Iris pigment epithelial cell (primary cell): ENCODE measurements at regions not wholly inside any gene's neighbourhood (a gene's known extent, or its start where the extent isn't known, plus 50 kb on each side); places are given as distances from the start of the nearest gene placed in this dataset.
"Not testable (repeated sequence)": the region's sequence is repeated elsewhere in the genome, so short reads cannot be mapped to it uniquely, and the experiment has no call there.

Source experiments
- DNase-seq: peaks from one replicate; pipeline ENCODE4 v3.0.0-alpha.2; 2011; ENCODE audit warnings: low read depth

DNA sequence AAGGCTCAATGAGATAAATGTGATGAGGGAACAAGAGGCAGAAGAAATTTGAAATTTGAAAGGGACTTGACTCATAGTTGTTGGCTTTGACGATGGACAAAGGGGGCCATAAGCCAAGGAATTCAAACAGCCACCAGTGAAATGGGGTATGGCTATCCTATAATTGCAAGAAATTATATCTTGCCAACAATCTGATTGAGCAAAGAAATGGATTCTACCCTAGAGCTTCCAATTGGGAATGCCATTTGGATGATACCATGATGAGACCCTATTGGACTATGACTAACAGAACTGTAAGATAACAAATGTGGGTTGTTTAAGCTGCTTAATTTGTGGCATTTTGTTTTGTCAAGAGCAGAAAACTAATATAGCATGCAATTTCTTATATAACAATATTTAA lies 270.1 kb upstream of the ARSJ start:
- DNase-seq = no peak

DNA sequence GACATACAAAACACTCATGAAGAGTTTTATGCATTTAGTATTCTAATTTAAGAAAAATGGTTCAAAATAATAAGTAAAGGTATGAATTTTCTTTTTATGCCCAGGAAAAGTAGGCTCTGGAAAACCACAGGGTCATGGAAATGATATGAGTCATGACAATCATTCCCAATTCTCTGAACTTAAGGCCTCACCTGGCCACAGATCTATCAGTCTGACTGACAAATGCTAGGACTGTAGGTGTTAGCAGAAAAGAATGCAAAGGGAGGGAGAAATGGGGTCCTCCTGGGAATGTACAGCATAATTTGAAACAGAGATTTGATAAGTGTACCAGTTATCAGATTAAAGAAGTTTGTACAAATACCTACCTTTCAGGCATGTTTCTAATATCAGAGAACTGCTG lies 270.5 kb upstream of the ARSJ start:
- no peak for DNase-seq

DNA sequence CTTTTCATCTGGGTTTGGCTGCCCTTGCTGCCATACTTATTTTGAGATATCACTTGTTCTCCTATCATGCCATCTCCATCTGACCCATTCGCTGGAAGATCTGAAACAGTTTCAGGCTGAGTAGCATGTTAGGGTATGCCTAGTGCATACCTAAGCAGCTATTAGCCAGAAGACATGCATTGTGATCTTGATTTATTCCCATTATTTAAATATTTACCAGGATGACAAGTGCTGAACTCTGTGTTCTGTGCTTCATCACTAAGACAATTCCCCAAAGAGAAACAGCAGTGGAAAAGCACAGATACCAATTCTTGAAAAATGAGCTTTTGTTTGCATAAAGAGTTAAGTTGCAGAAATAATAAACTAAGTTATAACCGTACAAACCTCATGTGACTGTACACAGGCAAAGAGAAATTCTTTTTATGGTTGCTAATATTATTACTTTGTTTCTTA lies 271.0 kb upstream of the ARSJ start:
- peak; percentile 35 for DNase-seq

DNA sequence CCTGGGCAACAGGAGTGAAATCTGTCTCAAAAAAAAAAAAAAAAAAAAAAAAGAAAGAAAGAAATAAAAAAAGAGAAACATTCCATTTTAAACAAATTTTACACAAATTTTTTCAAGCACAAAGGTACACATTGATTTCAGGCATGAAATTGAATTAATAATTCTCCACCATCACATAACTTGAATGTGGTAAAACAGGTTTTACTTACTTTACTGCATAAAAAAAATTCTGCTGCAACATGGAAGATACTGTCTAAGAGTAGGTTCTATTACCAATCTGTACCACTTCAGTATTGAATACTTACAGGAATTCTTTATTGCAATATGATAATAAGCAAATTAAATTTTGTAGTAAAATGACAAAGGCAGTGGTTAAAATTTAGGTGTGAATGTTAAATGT lies 271.6 kb upstream of the ARSJ start:
- no peak for DNase-seq

DNA sequence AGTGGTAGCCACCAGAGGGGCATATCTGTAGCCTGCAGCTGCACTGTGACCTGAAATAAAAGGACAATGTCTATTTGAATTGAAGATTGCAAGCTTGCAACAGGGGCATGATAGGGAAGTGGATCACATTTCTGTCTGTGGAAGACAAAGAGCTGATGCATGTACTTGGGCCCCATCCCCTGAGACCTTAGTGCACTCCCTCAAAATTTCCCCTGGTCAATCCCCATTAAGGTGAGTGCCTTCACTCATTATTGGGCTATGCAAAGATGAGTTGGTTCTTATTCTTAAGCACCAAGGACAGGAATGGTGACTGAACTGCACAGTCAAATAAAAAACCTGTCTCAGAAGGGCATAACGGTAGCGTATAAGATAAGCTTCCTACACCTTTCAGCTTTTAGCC lies 273.1 kb upstream of the ARSJ start:
- DNase-seq = no peak

DNA sequence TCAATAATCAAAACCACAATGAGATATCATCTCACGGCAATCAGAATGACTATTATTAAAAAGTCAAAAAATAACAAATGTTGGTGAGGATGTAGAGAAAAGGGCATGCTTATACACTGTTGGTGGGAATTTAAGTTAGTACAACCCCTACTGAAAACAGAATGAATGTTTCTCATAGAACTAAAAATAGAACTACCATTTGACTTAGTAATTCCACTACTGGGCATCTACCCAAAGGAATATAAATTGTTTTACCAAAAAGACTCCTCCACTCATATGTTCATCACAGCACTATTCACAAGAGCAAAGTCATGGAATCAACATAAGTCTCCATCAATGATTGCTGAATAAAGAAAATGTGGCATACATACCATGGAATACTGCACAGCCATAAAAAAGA lies 278.1 kb upstream of the ARSJ start:
- peak; percentile 65 for DNase-seq

DNA sequence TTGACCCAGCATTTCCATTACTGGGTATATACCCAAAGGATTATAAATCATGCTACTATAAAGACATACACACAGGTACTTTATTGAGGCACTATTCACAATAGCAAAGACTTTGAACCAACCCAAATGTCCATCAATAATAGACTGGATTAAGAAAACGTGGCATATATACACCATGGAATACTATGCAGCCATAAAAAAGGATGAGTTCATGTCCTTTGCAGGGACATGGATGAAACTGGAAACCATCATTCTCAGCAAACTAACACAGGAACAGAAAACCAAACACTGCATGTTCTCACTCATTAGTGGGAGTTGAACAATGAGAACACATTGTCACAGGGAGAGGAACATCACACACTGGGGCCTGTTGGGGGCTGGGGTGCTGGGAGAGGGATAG lies 283.0 kb upstream of the ARSJ start:
- not testable (repeated sequence) for DNase-seq

DNA sequence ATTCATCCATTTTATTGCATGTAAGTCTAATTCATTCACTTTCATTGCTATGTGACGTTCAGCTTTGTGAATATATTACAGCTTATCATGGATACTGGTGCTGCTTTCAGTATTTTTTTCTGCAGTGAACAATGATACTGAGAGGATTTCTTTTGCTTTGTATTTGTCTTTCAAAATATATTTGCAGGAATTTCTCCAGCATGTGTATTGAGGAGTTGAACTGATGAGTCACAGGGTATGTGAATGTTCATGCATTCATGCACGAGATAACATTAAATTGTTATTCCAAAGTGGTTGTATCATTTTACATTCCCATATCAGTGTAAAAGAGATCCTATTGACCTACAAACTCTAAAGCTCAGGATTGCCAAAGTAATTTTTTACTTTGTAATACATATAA lies 283.8 kb upstream of the ARSJ start:
- peak; percentile 66 for DNase-seq

DNA sequence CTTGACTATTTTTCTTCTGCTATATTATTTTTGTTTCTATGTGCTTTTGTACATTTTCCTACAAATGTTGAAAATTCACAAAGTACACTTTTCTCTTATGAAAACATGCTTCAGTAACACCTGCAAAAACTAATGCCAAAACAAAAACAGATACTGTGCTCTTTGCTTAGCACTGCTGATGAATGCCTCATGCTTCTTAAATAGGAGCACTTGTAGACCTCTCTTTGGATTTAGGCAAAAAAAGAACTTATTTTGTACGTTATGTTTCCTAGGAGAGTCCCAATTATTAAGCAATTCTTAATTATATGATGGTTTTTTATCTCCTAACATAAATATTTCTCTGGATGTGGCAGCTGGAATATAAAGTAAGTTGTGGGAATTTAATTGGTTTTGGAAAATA lies 285.0 kb upstream of the ARSJ start:
- DNase-seq = no peak

DNA sequence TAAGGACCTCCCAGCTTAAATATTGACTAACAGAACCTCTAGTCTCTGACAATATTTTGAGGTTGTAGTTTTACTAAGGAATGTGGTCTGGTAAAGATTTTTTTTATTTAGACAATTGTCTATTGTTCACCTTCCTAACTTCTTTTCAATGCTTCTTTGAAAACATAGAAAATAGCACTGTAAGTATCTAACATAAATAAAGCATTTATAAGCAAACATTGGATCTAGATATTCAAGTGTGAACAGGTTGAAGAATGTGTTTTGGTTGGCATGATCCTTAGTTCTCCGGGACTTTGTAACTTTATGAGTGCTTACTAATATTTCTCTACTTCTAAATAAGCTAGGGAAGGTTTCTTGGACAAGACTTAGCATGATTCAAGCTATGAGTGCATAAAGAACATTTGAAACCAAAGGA lies 285.4 kb upstream of the ARSJ start:
- DNase-seq = no peak

DNA sequence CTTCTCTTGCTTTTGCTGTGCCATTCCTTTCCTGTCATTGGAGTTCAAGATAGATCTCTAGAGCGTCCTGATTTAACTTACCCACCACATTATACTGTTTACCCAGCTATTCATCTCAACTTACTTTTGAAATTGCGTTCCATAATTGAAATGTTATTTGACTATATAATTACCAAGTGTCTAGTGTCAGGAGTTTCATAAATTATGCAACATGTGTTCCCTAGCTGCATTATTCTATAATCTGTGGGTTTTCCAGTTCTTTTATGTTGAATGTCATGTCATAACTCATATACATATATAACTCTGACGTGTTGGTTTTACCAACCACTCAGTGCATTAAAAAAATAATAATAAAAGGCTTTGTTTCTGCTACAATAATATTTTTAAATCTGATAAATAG lies 285.9 kb upstream of the ARSJ start:
- DNase-seq = no peak

DNA sequence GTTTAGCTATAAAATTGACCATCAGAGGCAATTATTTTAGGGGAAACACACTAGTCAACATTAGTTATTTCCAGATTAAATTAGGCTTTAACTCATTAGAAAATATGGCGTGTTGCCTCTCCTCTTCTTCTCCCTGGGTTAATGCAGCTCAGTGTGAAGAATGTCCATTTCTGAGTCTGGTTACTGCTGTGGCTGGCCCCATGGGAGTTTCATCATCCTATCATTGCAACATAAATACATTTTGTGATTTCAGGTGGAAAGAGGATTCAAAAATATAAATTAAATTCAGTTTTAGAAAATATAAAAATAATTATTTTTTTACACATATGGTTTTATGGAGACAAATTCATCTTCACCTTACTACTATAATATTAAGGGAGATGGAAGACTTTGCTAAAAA lies 288.5 kb upstream of the ARSJ start:
- no peak for DNase-seq

DNA sequence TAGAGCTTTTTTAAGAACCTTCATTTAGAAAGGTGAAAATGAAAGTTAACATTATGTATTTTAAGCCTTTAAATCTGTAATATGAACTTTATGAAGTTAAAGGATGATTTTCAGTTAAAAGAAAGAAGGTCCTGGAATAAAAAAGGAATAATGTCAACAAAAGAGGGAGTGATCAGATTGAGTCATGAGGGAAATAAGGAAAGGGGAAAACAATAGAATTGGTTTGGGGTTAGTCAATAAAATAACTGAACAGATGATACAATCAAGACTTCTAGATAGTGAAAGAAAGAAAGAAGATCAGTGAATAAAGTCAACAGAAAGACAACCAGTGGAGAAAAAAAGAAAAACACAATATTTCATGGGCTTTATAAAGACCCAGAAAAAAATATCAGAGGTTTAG lies 291.6 kb upstream of the ARSJ start:
- DNase-seq = no peak

DNA sequence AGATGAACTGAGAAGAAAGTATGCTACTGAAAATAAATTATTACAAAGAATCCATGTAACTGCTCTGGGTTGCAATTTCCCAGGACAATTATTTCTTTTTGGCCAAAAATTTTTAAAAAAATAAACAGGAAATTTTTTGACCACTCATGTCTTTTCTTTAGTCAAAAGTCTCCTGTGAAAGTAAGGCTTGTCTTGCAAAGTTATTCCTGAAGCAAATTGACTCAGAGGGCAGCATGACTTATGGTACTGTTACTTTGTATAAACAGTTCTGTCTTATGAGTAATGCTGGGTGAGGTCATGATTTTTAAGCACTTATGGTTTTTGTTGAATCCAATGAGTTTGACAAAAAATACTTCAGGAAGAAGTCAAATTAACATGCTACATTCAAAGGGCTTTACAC lies 292.8 kb upstream of the ARSJ start:
- peak; percentile 99 for DNase-seq

DNA sequence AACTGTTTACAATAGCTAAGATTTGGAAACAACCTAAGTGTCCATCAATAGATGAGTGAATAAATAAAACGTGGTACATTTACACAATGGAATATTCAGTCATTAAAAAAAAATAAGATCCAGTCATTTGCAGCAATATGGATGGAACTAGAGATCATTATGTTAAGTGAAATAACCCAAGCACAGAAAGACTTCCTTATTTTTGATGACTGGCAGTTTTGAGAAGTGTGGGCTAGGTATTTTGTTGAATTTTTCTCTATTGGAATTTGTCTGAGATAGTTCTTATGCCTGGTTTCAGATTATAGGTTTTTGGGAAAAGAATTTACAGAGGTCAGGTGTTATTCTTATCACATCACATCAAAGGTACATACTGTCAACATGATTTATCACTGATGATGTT lies 293.8 kb upstream of the ARSJ start:
- DNase-seq = no peak

DNA sequence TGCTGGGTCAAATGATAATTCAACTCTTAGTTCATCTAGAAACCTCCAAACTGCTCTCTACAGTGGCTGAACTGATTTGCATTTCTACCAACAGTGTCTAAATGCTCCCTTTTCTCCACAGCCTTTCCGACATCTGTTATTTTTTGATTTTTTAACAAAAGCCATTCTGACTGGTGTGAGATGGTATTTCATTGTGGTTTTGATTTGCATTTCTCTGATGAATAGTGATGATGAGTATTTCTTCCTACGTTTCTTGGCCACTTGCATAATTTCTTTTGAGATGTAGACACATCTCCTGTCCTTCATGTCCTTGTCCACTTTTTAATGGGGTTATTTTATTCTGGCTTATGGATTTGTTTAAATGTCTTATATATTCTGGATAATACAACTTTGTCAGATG lies 298.2 kb upstream of the ARSJ start:
- DNase-seq = peak; percentile 78

DNA sequence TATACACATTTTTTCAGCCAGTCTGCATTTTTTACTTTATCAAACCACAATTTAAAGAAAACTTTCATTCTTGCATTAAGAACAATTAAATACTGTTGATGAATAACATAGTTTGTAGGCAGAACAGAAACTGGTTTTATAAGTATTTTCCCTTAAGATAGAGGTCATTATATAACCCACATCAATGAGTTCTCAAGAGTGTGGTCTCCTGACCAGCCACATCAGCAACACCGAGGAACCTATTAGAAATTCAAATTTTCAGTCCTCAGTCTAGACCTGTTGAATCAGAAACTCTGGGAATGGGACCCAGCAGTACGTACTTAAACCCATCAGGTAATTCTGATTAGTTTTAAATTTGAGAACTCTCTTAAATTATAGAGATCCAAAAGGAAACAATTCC lies 299.6 kb upstream of the ARSJ start:
- DNase-seq = no peak

DNA sequence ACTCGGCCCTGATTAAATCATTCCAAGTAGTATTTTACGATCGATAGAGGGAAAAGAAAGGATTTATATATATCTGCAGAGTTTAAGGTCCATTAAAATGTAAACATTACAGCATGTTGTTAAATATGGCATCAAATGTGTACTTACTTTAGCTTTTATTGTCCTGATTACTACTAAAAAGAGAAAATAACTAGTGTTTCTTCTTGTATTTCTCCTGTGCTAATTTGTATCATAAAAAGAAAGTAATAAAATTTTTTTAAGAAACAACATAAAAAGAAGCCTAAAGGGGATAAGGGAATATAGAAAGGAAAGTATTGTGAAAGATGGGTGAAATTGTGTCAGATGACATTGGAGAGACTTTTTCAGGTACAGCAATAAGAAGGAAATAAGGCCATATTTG lies 300.3 kb upstream of the ARSJ start:
- DNase-seq = no peak

DNA sequence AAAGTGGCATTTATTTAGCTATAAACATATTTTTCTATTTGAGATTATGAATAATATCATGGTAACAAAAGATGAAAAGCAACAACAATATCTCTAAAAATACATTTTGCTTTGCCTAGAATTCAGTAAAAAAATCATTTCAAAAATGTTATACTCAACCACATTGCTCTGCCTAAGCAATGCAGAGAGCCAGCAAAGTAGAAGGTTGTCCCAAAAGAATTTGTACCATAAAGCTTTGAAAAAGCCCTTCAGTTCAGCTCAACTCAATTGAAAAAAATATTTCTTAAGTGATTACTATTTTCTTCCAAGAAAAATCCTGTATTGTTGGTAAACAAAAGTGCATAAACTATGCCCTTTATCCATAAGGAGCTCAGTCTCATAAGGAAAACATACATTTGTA lies 301.2 kb upstream of the ARSJ start:
- DNase-seq = no peak

DNA sequence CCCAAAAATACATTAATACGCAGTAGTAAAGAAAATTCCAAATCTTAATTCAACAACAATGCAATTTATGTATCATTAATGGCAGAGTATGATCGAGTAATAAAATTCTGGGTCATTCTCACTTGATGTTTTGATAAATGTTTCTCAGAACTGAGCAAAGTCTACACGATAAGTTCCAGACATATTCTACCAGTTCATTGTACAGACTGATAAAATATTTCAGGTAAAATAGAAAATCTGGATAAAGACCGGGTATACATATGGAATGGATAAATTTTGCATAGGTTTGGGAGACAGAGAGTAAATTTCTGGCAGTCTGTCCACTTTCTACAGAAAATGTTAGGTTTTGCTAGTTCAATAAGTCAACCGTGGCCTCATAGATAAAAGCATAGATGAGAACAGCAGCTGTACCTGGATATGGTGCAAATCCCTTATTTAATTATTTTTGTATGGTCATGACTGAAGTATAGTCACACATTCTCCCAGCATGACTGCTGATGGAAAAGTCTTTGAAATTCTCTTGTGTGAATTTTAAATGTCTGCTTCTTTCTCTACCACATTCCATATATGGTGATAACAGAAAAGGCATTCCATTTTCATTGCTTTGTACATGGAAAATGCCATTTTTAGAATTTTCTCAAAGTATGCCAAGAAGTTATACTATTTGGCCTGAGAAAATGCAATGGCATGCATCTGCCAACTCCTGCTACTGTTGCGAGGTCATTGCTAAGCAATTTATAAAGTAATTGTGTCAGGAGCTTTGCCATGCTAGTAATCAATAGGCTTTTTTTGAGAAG lies 301.9 kb upstream of the ARSJ start:
- peak; percentile 89 for DNase-seq

DNA sequence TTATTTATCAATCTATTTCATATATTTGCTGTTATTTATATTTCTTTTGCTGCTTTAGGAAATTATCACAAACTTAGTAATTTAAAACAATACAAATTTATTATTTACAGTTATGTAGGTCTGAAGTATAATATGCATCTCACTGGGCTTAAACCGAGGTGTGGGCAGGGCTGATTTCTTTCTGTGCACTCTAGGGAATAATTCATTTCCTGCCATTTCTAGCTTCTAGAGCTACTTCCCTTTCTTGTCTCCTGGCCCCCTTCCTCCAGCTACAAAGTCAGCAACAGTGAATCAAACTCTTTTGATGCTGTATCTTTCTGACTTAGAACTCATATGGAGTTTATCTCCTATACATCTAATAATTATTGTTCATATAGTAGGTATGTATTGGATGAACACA lies 303.5 kb upstream of the ARSJ start:
- no peak for DNase-seq

DNA sequence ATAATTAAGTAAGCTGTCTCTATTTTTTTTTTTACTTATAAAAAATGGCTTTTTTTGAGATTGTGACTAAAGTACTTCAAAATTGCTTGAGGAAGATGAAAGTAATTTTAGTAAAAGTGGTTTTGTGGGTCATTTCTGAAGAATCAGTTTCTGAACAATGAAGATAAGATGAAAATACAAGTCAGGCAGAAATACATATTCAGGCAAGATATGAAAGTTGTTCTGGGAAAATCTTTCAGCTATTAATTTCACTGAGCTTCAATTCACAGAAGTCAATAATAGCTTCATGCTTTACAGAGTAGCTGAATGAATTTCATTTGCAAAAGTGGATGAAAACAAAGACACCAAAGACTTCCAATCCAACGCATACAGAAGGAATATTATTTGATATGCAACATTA lies 305.2 kb upstream of the ARSJ start:
- no peak for DNase-seq

DNA sequence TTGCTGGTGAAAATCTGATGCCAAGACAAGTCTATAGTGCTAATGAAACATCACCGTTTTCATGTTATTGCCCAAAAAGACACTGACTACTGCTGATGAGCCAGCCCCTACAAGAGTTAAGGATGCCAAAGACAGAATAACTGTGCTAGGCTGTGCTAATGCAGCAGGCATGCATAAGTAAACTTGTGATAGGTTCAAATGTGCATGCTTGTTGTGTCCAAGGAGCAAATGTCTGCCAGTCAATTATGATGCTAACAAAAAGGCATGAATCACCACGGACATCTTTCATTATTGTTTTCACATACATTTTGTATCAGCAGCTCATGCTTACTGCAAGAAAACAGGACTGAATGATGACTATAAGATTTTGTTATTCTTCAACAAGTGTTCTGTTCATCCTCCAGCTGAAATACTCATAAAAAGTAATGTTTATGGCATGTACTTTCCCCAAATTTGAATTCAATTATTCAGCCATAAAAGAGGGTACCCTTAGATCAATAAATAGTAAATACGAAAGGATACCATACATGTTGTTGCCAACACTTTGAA lies 306.9 kb upstream of the ARSJ start:
- peak; percentile 51 for DNase-seq

DNA sequence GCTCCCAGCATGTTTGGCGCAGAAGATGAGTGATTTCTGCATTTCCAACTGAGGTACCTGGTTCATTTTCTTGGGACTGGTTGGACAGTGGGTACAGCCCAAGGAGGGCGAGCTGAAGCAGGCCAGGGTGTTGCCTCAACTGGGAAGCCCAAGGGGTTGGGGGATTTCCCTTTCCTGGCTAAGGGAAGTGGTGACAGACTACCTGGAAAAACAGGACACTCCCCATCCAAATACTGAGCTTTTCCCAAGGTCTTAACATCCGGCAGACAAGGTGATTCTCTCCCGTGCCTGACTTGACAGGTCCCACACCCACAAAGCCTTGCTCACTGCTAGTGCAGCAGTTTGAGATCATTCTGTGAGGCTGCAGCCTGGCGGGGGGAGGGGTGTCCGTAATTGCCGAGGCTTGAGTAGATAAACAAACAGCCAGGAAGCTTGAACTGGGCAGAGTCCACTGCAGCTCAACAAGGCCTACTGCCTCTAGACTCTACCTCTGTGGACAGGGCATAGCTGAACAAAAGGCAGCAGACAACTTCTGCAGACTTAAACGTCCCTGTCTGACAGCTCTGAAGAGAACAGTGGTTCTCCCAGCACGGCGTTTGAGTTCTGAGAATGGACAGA lies 307.7 kb upstream of the ARSJ start:
- DNase-seq = no peak
